ENCODE measurements at regions not wholly inside any gene's neighbourhood (a gene's known extent, or its start where the extent isn't known, plus 50 kb on each side); places are given as distances from the start of the nearest gene placed in this dataset.

DNA sequence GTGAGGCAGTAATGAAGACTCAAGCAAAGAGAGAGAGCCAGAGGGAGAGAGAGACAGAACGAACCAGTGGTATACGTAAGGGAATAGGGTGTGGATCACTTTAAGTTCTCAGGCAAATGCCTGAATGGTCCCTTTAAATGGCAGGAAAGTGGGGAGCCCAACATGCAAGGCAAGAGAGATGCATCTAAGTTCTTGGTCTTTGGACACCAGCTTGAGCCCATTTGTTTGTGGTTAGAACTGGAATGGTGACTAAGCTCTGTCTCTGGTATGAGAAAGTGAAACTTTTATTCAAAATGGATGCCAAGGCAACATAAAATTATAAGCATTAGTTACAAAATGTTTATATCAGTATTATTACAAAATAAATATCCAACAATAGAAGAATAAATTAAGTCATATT, 192.2 kb upstream of the ALG10 start:
- no peaks in the 10 kb centered on the region for H3K27me3 ChIP-seq (ENCODE audit: insufficient read depth, poor library complexity, severe bottlenecking)
- no peak overlapping the region for H3K4me3 ChIP-seq (replicated peaks; ENCODE audit: insufficient read depth, low read length)
- no peak for DNase-seq (ENCODE audit: low read depth in 1 of 2, low spot score in 1 of 2)
- no peak for TF ChIP-seq GABPA (IDR thresholded peaks at IDR 0.05; ENCODE audit: low read depth)
- TF ChIP-seq, protein P1, sequence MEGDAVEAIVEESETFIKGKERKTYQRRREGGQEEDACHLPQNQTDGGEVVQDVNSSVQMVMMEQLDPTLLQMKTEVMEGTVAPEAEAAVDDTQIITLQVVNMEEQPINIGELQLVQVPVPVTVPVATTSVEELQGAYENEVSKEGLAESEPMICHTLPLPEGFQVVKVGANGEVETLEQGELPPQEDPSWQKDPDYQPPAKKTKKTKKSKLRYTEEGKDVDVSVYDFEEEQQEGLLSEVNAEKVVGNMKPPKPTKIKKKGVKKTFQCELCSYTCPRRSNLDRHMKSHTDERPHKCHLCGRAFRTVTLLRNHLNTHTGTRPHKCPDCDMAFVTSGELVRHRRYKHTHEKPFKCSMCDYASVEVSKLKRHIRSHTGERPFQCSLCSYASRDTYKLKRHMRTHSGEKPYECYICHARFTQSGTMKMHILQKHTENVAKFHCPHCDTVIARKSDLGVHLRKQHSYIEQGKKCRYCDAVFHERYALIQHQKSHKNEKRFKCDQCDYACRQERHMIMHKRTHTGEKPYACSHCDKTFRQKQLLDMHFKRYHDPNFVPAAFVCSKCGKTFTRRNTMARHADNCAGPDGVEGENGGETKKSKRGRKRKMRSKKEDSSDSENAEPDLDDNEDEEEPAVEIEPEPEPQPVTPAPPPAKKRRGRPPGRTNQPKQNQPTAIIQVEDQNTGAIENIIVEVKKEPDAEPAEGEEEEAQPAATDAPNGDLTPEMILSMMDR (IDR thresholded peaks at IDR 0.05; ENCODE audit: insufficient read depth, low read length), result no peak
- TF ChIP-seq POLR2AphosphoS5 (IDR thresholded peaks at IDR 0.05; ENCODE audit: low read depth), result no peak
- no peak for TF ChIP-seq SPI1 (IDR thresholded peaks at IDR 0.05; ENCODE audit: borderline replicate concordance, low read depth)
- TF ChIP-seq, protein P2, sequence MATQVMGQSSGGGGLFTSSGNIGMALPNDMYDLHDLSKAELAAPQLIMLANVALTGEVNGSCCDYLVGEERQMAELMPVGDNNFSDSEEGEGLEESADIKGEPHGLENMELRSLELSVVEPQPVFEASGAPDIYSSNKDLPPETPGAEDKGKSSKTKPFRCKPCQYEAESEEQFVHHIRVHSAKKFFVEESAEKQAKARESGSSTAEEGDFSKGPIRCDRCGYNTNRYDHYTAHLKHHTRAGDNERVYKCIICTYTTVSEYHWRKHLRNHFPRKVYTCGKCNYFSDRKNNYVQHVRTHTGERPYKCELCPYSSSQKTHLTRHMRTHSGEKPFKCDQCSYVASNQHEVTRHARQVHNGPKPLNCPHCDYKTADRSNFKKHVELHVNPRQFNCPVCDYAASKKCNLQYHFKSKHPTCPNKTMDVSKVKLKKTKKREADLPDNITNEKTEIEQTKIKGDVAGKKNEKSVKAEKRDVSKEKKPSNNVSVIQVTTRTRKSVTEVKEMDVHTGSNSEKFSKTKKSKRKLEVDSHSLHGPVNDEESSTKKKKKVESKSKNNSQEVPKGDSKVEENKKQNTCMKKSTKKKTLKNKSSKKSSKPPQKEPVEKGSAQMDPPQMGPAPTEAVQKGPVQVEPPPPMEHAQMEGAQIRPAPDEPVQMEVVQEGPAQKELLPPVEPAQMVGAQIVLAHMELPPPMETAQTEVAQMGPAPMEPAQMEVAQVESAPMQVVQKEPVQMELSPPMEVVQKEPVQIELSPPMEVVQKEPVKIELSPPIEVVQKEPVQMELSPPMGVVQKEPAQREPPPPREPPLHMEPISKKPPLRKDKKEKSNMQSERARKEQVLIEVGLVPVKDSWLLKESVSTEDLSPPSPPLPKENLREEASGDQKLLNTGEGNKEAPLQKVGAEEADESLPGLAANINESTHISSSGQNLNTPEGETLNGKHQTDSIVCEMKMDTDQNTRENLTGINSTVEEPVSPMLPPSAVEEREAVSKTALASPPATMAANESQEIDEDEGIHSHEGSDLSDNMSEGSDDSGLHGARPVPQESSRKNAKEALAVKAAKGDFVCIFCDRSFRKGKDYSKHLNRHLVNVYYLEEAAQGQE (IDR thresholded peaks at IDR 0.05; ENCODE audit: insufficient replicate concordance, low read depth), result no peak
- no peak overlapping the region for H3K27ac ChIP-seq (replicated peaks)

DNA sequence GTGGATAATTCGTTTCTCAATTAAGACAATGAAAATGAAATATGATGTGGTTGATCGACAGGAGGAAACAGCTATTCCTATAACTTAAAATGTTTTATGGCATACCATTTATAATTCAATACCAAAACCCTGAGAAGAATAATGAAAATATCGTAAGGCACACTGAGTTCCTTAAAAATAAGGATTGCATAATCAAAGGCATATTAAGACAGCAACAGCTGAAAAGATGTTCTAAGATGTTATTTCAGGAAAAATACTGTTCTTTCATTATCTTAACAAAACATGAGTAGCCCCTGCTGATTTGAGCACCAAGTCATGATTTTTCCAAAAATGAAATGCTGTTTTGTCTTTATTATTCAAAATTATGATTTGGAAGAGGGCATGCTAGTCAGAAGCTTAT, 189.4 kb upstream of the ALG10 start:
- H3K27ac ChIP-seq (replicated peaks), result no peak overlapping the region
- TF ChIP-seq SPI1 (IDR thresholded peaks at IDR 0.05; ENCODE audit: borderline replicate concordance, low read depth), result no peak
- TF ChIP-seq, protein P2 (IDR thresholded peaks at IDR 0.05; ENCODE audit: insufficient replicate concordance, low read depth), result no peak
- TF ChIP-seq POLR2AphosphoS5 (IDR thresholded peaks at IDR 0.05; ENCODE audit: low read depth), result no peak
- TF ChIP-seq, protein P1 (IDR thresholded peaks at IDR 0.05; ENCODE audit: insufficient read depth, low read length), result no peak
- no peak for TF ChIP-seq GABPA (IDR thresholded peaks at IDR 0.05; ENCODE audit: low read depth)
- no peak for DNase-seq (ENCODE audit: low read depth in 1 of 2, low spot score in 1 of 2)
- H3K27me3 ChIP-seq (ENCODE audit: insufficient read depth, poor library complexity, severe bottlenecking), result no peaks in the 10 kb centered on the region
- H3K4me3 ChIP-seq (replicated peaks; ENCODE audit: insufficient read depth, low read length), result no peak overlapping the region

DNA sequence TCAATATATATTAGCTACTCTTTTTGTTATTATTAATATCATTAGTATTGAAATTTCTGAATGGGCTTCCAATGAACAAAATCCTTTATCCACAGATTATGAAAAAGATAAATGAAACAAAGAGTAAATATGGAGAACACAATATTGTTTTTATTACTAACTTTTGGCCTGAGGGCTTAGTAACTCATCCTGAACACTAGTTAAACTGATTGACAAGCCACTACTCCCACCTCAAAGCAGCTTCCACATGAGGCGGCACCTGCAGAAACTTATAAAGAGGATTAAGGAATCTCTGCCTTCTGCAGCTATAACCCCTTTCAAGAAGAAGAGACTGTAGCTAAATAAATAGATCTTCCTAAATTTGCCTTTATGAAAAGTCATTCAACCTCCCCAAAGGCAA, 187.6 kb upstream of the ALG10 start:
- Histone ChIP-seq H3K27ac (replicated peaks) (no peak overlapping the region), H3K4me3 (replicated peaks; ENCODE audit: insufficient read depth, low read length) (no peak overlapping the region), H3K27me3 (ENCODE audit: insufficient read depth, poor library complexity, severe bottlenecking) (no peaks in the 10 kb centered on the region)
- TF ChIP-seq POLR2AphosphoS5 (IDR thresholded peaks at IDR 0.05; ENCODE audit: low read depth) (no peak), SPI1 (IDR thresholded peaks at IDR 0.05; ENCODE audit: borderline replicate concordance, low read depth) (no peak), GABPA (IDR thresholded peaks at IDR 0.05; ENCODE audit: low read depth) (no peak)
- TF ChIP-seq, protein P1 (IDR thresholded peaks at IDR 0.05; ENCODE audit: insufficient read depth, low read length), result no peak
- TF ChIP-seq, protein P2 (IDR thresholded peaks at IDR 0.05; ENCODE audit: insufficient replicate concordance, low read depth), result no peak
- DNase-seq (ENCODE audit: low read depth in 1 of 2, low spot score in 1 of 2), result no peak
